Prostate gland (tissue), 2 donors: ENCODE measurements at regions not wholly inside any gene's neighbourhood (a gene's known extent, or its start where the extent isn't known, plus 50 kb on each side); places are given as distances from the start of the nearest gene placed in this dataset.
A peak's percentile ranks its signal among the peaks of the same experiment; 100 is the strongest.

Experiments used
- DNase-seq: peaks from one replicate; pipeline ENCODE4 v3.0.0-alpha.2; 2019; ENCODE audit warnings: low spot score
- H3K27ac ChIP-seq, 2 donors: fragments of 200-600 bp; sonication (generic); 2 replicates each; pipeline ENCODE4 v1.5.1; 2017 to 2019
- H3K27me3 ChIP-seq: fragments of 200-600 bp; sonication (generic); replicated peaks from 2 replicates; pipeline ENCODE4 v1.5.1; 2019; ENCODE audit not compliant: insufficient read depth
- H3K36me3 ChIP-seq, 2 donors: fragments of 200-600 bp; sonication (generic); 1 replicate in 1 of 2; 2 replicates in 1 of 2; pipeline versions ENCODE4 v1.5.1 to v1.8.1; 2017 to 2019
- H3K4me1 ChIP-seq: fragments of 200-600 bp; sonication (generic); replicated peaks from 2 replicates; pipeline ENCODE4 v1.5.1; 2019
- H3K4me3 ChIP-seq, 2 donors: fragments of 200-600 bp; sonication (generic); 2 replicates each; pipeline ENCODE4 v1.5.1; 2017 to 2019
- H3K9me3 ChIP-seq: fragments of 200-600 bp; sonication (generic); 2 replicates; pipeline ENCODE4 v1.5.1; 2017
- CTCF ChIP-seq, 4 experiments: fragments of 200-600 bp in 2 of 4; fragments of 450-650 bp in 2 of 4; sonication (generic) in 2 of 4; IDR thresholded peaks; 1 replicate in 3 of 4; 2 replicates in 1 of 4; pipeline ENCODE4 v1.5.1; 2016 to 2019; ENCODE audit warnings: antibody characterized with exemption in 4 of 4, mild to moderate bottlenecking in 2 of 4, moderate library complexity in 2 of 4
- POLR2A ChIP-seq: fragments of 450-650 bp; IDR thresholded peaks from one replicate; pipeline ENCODE4 v1.6.1; 2016; ENCODE audit warnings: antibody characterized with exemption, mild to moderate bottlenecking
- POLR2AphosphoS5 ChIP-seq: sonication (generic); formaldehyde crosslinking; IDR thresholded peaks from one replicate; pipeline ENCODE4 v1.6.1; 2017; ENCODE audit warnings: antibody characterized with exemption
- WGBS: methylation state at CpG from one replicate; pipeline ENCODE4 v1.1.5; 2018; 5-methylcytosine and 5-hydroxymethylcytosine counted together
- intact Hi-C: fragments of 100-400 bp; cut with DNase I; formaldehyde crosslinking; loops from one replicate; pipeline ENCODE4 v1.14.2; 2022

GRCh38 chr11:86152901-86153300 lies 84.0 kb upstream of the PICALM start:
- intact Hi-C loops = no loop called here
- H3K4me1 ChIP-seq = no peaks in the 10 kb centered on the region

GRCh38 chr11:86152006-86152862 lies 83.3 kb upstream of the PICALM start:
- intact Hi-C loops = no loop called here
- no peaks in the 10 kb centered on the region for H3K4me1 ChIP-seq
- WGBS = 13% methylated on average over 2 of the region's 2 CpGs
- H3K36me3 ChIP-seq = no peaks in the 10 kb centered on the region
- no peaks in the 10 kb centered on the region for H3K9me3 ChIP-seq
- no peak overlapping the region for H3K4me3 ChIP-seq
- H3K27me3 ChIP-seq = no peaks in the 10 kb centered on the region
- peak overlapping the region; percentile 44 to 54 for H3K27ac ChIP-seq
- DNase-seq = no peak
- TF ChIP-seq CTCF (IDR thresholded peaks at IDR 0.05) = no peak
- TF ChIP-seq POLR2AphosphoS5 = no peak
- TF ChIP-seq POLR2A = no peak

More at GRCh38 chr11:86152901-86153300, 84.0 kb upstream of the PICALM start:
- H3K9me3 ChIP-seq = no peaks in the 10 kb centered on the region
- no peak for DNase-seq
- no peaks in the 10 kb centered on the region for H3K36me3 ChIP-seq
- TF ChIP-seq CTCF (IDR thresholded peaks at IDR 0.05) = no peak
- TF ChIP-seq POLR2AphosphoS5 = no peak
- no peak for TF ChIP-seq POLR2A
- H3K4me3 ChIP-seq = no peak overlapping the region
- 95% methylated on average over 2 of the region's 2 CpGs for WGBS
- H3K27ac ChIP-seq = no peak overlapping the region
- H3K27me3 ChIP-seq = no peaks in the 10 kb centered on the region

DNA sequence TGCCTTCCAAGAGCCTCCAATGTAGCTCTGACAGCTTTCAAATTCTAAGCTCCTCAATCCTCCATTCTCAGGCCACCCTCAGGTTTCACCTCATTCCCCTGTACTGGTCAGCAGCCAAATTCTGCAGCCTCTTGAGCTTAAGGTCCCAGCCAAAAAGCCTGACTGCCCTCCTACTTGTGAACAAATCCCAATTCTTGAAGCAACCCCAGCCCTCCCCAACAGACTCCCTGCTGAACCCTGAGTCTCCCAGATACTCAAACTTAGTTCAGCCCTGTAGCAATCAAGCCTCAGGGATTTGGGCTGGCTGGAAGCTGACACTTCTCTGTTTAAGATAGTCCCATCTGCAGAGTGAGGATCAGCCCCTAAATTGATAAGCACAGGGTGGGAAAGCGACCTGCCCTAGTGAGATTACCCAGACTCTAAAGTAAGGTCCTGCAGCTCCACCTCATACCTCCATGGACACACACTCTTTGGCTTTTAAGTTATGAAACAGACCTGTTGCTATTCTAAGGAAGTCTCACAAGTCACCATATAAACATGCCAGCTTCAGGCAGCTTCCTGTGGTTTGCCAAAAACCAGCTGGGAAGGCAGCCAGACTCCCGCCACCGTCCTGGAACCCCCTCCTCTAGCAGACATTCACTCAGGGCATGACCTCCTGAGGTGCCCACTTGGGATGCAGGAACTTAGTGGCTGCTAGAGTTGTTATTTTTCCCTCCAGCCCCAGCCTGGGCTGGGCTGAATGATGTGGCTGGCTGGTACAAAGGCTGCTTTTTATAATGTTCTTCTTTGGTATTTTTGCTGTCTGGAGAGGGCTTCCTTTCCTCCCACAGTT lies 82.5 kb upstream of the PICALM start:
- H3K27me3 ChIP-seq = no peaks in the 10 kb centered on the region
- H3K27ac ChIP-seq = peak overlapping the region; percentile 44 to 54
- intact Hi-C loops = no loop called here
- 9% methylated on average over 3 of the region's 3 CpGs for WGBS
- peak; percentile 23 for DNase-seq
- H3K36me3 ChIP-seq = no peaks in the 10 kb centered on the region
- H3K4me3 ChIP-seq = no peak overlapping the region
- TF ChIP-seq CTCF (IDR thresholded peaks at IDR 0.05) (no peak), POLR2A (no peak), POLR2AphosphoS5 (no peak)
- H3K4me1 ChIP-seq = no peaks in the 10 kb centered on the region
- no peaks in the 10 kb centered on the region for H3K9me3 ChIP-seq

- DNase-seq = no peak
- Histone ChIP-seq H3K36me3 (no peaks in the 10 kb centered on the region), H3K4me1 (no peaks in the 10 kb centered on the region), H3K9me3 (no peaks in the 10 kb centered on the region), H3K27me3 (no peaks in the 10 kb centered on the region), H3K27ac (peak overlapping the region in 1 of 2 donors; percentile 54), H3K4me3 (no peak overlapping the region)
- intact Hi-C loops = no loop called here
- no peak for TF ChIP-seq CTCF (IDR thresholded peaks at IDR 0.05)
- no peak for TF ChIP-seq POLR2AphosphoS5
- no peak for TF ChIP-seq POLR2A
- 31% methylated on average over 2 of the region's 2 CpGs for WGBS
Measured at GRCh38 chr11:86150847-86151173, 81.9 kb upstream of the PICALM start.
